Endothelial cell of umbilical vein (primary cell): ENCODE measurements at regions not wholly inside any gene's neighbourhood (a gene's known extent, or its start where the extent isn't known, plus 50 kb on each side); places are given as distances from the start of the nearest gene placed in this dataset.

Experiments used
- BruUV-seq: library from RNA; stranded (reverse); fragments of 400-500 nt; replicated peaks from 2 replicates; lab custom pipeline; 2021; lab: Mats Ljungman, UMichigan
- CTCF ChIA-PET: fragments of 300-600, 350-600 bp; sonication (Branson Sonifier 250); formaldehyde crosslinking; loops from one replicate; lab custom pipeline; 2021; ENCODE audit warnings: antibody characterized with exemption, inconsistent platforms; lab: Charles Lee
- POLR2A ChIA-PET: fragments of 300-600, 350-600 bp; sonication (Branson Sonifier 250); formaldehyde crosslinking; loops from one replicate; lab custom pipeline; 2021; ENCODE audit warnings: antibody characterized with exemption, inconsistent platforms; lab: Charles Lee
- DNase-seq: peaks from one replicate; pipeline ENCODE4 v3.0.0-alpha.2; 2011; ENCODE audit warnings: low read depth, low spot score
- FAIRE-seq: peaks from 2 replicates; lab custom pipeline; 2011; peaks lifted over from hg19 to GRCh38; lab: Jason Lieb, UNC
- H2AFZ ChIP-seq: 2 replicates; pipeline ENCODE4 v1.6.0; 2012; ENCODE audit warnings: low read depth, low read length, control low read depth, inconsistent platforms
- H3K27ac ChIP-seq: 2 replicates; pipeline ENCODE4 v1.5.1; 2011; ENCODE audit warnings: low read depth, mild to moderate bottlenecking, control low read depth, low read length, moderate library complexity; ENCODE audit not compliant: insufficient read depth
- H3K27me3 ChIP-seq, 2 experiments: 2 replicates each; pipeline versions ENCODE4 v1.6.0 to v1.6.1; 2011; ENCODE audit warnings: low read length in 2 of 2, mixed read lengths in 1 of 2; ENCODE audit not compliant: control insufficient read depth in 2 of 2, insufficient read depth in 2 of 2
- H3K36me3 ChIP-seq, 2 experiments: 2 replicates in 1 of 2; 3 replicates in 1 of 2; pipeline ENCODE4 v1.5.1; 2011; ENCODE audit warnings: low read length in 2 of 2, mild to moderate bottlenecking in 1 of 2, moderate library complexity in 1 of 2; ENCODE audit not compliant: control insufficient read depth in 2 of 2, insufficient read depth in 2 of 2; ENCODE audit errors: extremely low read depth in 1 of 2
- H3K4me1 ChIP-seq: 3 replicates; pipeline ENCODE4 v1.5.1; 2011; ENCODE audit warnings: mild to moderate bottlenecking, low read length; ENCODE audit not compliant: control insufficient read depth, insufficient read depth; ENCODE audit errors: extremely low read depth
- H3K4me2 ChIP-seq: 2 replicates; pipeline ENCODE4 v1.6.1; 2011; ENCODE audit warnings: low read length, control low read depth, mixed read lengths; ENCODE audit not compliant: insufficient read depth
- H3K4me3 ChIP-seq, 3 experiments: fragments of 200-600 bp in 1 of 3; sonication (generic), shearing (Covaris generic) in 1 of 3; replicated peaks in 1 of 3; 2 replicates each; pipeline ENCODE4 v1.5.1; 2011 to 2016; ENCODE audit warnings: control low read depth in 3 of 3, low read length in 3 of 3, mild to moderate bottlenecking in 2 of 3, inconsistent platforms in 1 of 3, low read depth in 1 of 3, moderate library complexity in 1 of 3; ENCODE audit not compliant: insufficient read depth in 1 of 3
- H3K79me2 ChIP-seq: 2 replicates; pipeline ENCODE4 v1.6.0; 2012; ENCODE audit warnings: low read length, inconsistent platforms; ENCODE audit not compliant: control insufficient read depth, insufficient read depth
- H3K9ac ChIP-seq: replicated peaks from 2 replicates; pipeline ENCODE3; 2011; ENCODE audit warnings: low read length, control low read depth; ENCODE audit not compliant: insufficient read depth; ENCODE audit errors: extremely low read depth
- H3K9me1 ChIP-seq: replicated peaks from 3 replicates; pipeline ENCODE4 v1.6.0; 2011; ENCODE audit warnings: mild to moderate bottlenecking, low read length; ENCODE audit not compliant: control insufficient read depth, insufficient read depth; ENCODE audit errors: extremely low read depth
- H3K9me3 ChIP-seq: replicated peaks from 2 replicates; pipeline ENCODE4 v1.5.1; 2012; ENCODE audit warnings: low read length, inconsistent platforms; ENCODE audit not compliant: control insufficient read depth, insufficient read depth
- H4K20me1 ChIP-seq: replicated peaks from 2 replicates; pipeline ENCODE3; 2011; ENCODE audit warnings: mild to moderate bottlenecking, low read length; ENCODE audit not compliant: control insufficient read depth, insufficient read depth; ENCODE audit errors: extremely low read depth
- CTCF ChIP-seq, 2 donors: IDR thresholded peaks; 1 replicate in 1 of 2; 2 replicates in 1 of 2; pipeline ENCODE4 v1.5.1; 2011; ENCODE audit warnings: low read length in 2 of 2, mild to moderate bottlenecking in 2 of 2, moderate library complexity in 2 of 2, control low read depth in 1 of 2, inconsistent platforms in 1 of 2, low read depth in 1 of 2; ENCODE audit not compliant: insufficient read depth in 1 of 2; ENCODE audit errors: extremely low read depth in 1 of 2
- EZH2 ChIP-seq: IDR thresholded peaks from 2 replicates; pipeline ENCODE4 v1.6.1; 2012; ENCODE audit warnings: borderline replicate concordance, low read depth, mild to moderate bottlenecking, moderate library complexity, low read length, inconsistent platforms; ENCODE audit not compliant: severe bottlenecking
- FOS ChIP-seq: IDR thresholded peaks from 2 replicates; pipeline ENCODE4 v1.6.1; 2011; ENCODE audit warnings: mild to moderate bottlenecking, low read length, moderate library complexity, borderline replicate concordance; ENCODE audit not compliant: insufficient read depth
- GATA2 ChIP-seq: IDR thresholded peaks from 2 replicates; pipeline ENCODE4 v1.7.0; 2011; ENCODE audit warnings: low read depth, mild to moderate bottlenecking, moderate library complexity, mixed read lengths, low read length; ENCODE audit not compliant: insufficient read length, insufficient read depth
- JUN ChIP-seq: IDR thresholded peaks from 2 replicates; pipeline ENCODE4 v1.6.1; 2011; ENCODE audit warnings: borderline replicate concordance, low read depth; ENCODE audit not compliant: insufficient read length, insufficient read depth
- MAX ChIP-seq: IDR thresholded peaks from 2 replicates; pipeline ENCODE4 v1.6.1; 2011; ENCODE audit not compliant: insufficient read depth, insufficient read length
- MYC ChIP-seq: IDR thresholded peaks from one replicate; pipeline ENCODE4 v1.6.1; 2011; ENCODE audit warnings: mild to moderate bottlenecking, low read depth, low read length
- POLR2A ChIP-seq: IDR thresholded peaks from 2 replicates; pipeline ENCODE4 v1.6.1; 2012; ENCODE audit warnings: low read depth, mild to moderate bottlenecking, control low read depth, low read length
- POLR2AphosphoS5 ChIP-seq: IDR thresholded peaks from 2 replicates; pipeline ENCODE4 v1.6.1; 2012; ENCODE audit warnings: low read depth, mild to moderate bottlenecking, control low read depth, low read length, moderate library complexity; ENCODE audit not compliant: insufficient read depth
- dilution Hi-C: fragments of 300-500 bp; cut with MboI; formaldehyde crosslinking; loops from one replicate; pipeline ENCODE4 v1.15.0; 2019; ENCODE audit warnings: low sequenced_read_pairs; ENCODE audit not compliant: extremely low pct_ligation_motif_present
- intact Hi-C: fragments of 100-400 bp; cut with micrococcal nuclease; formaldehyde crosslinking; loops from one replicate; pipeline ENCODE4 v1.10.0; 2022

GRCh38 chr3:59142556-59142955, 92.7 kb upstream of the CFAP20DC start:
- dilution Hi-C loops = no loop called here
- H3K36me3 ChIP-seq = no peaks in the 10 kb centered on the region
- no TSS peak for BruUV-seq
- no peaks in the 10 kb centered on the region for H3K4me1 ChIP-seq
- H2AFZ ChIP-seq = no peak overlapping the region
- no peaks in the 10 kb centered on the region for H4K20me1 ChIP-seq
- intact Hi-C loops = no loop called here
- CTCF ChIA-PET = no interaction called here
- POLR2A ChIA-PET = no interaction called here
- FAIRE-seq (no peak), DNase-seq (no peak)
- H3K27me3 ChIP-seq = no peaks in the 10 kb centered on the region
- H3K27ac ChIP-seq = no peak overlapping the region
- TF ChIP-seq FOS (no peak), POLR2A (no peak), JUN (no peak), GATA2 (no peak), MYC (no peak)
- no peak overlapping the region for H3K4me2 ChIP-seq
- no peaks in the 10 kb centered on the region for H3K9me1 ChIP-seq
- no peak overlapping the region for H3K4me3 ChIP-seq
- no peaks in the 10 kb centered on the region for H3K79me2 ChIP-seq
- no peak overlapping the region for H3K9ac ChIP-seq
- no peaks in the 10 kb centered on the region for H3K9me3 ChIP-seq

GRCh38 chr3:59138966-59139365, 89.1 kb upstream of the CFAP20DC start:
- H3K27me3 ChIP-seq = no peaks in the 10 kb centered on the region
- FAIRE-seq (no peak), DNase-seq (no peak)
- H3K27ac ChIP-seq = no peak overlapping the region
- no peaks in the 10 kb centered on the region for H4K20me1 ChIP-seq
- no peaks in the 10 kb centered on the region for H3K36me3 ChIP-seq
- TF ChIP-seq GATA2 = no peak
- TF ChIP-seq CTCF (IDR thresholded peaks at IDR 0.05; ENCODE audit: extremely low read depth in 1 of 2, insufficient read depth in 1 of 2, low read depth in 1 of 2, low read length in 2 of 2) = no peak
- no peak for TF ChIP-seq JUN
- TF ChIP-seq EZH2 = no peak
- no peak for TF ChIP-seq FOS
- no peak for TF ChIP-seq MAX
- no peak for TF ChIP-seq POLR2A
- TF ChIP-seq POLR2AphosphoS5 = no peak
- TF ChIP-seq MYC = no peak
- no peak overlapping the region for H2AFZ ChIP-seq
- H3K4me2 ChIP-seq = no peak overlapping the region
- intact Hi-C loops (no loop called here), dilution Hi-C loops (no loop called here)
- H3K4me1 ChIP-seq = no peaks in the 10 kb centered on the region
- no peaks in the 10 kb centered on the region for H3K79me2 ChIP-seq
- H3K9me1 ChIP-seq = no peaks in the 10 kb centered on the region
- H3K9ac ChIP-seq = no peak overlapping the region
- CTCF ChIA-PET = no interaction called here
- POLR2A ChIA-PET = no interaction called here
- no peak overlapping the region for H3K4me3 ChIP-seq
- H3K9me3 ChIP-seq = no peaks in the 10 kb centered on the region
- BruUV-seq = no TSS peak
